CD14-positive monocyte (primary cell): ENCODE measurements at regions not wholly inside any gene's neighbourhood (a gene's known extent, or its start where the extent isn't known, plus 50 kb on each side); places are given as distances from the start of the nearest gene placed in this dataset.
A peak's percentile ranks its signal among the peaks of the same experiment; 100 is the strongest.

Experiments
- DNase-seq, 3 donors: peaks; one replicate each; pipeline ENCODE4 v3.0.0-alpha.2; 2011 to 2022
- H2AFZ ChIP-seq: 2 replicates; pipeline ENCODE4 v1.6.0; 2012; ENCODE audit warnings: mild to moderate bottlenecking, low read depth, low read length, inconsistent platforms; ENCODE audit not compliant: insufficient read depth, poor library complexity, severe bottlenecking
- H3K27ac ChIP-seq, 2 donors: 1 replicate in 1 of 2; 2 replicates in 1 of 2; pipeline ENCODE4 v1.5.1; 2012 to 2013; ENCODE audit warnings: low read length in 2 of 2, control low read depth in 1 of 2, inconsistent platforms in 1 of 2, low read depth in 1 of 2, mild to moderate bottlenecking in 1 of 2
- H3K27me3 ChIP-seq, 2 donors: one replicate each; pipeline versions ENCODE4 v1.6.0 to v1.6.1; 2011 to 2013; ENCODE audit warnings: low read length in 2 of 2; ENCODE audit not compliant: control insufficient read depth in 2 of 2, insufficient read depth in 2 of 2
- H3K36me3 ChIP-seq, 2 donors: replicated peaks in 1 of 2; 1 replicate in 1 of 2; 2 replicates in 1 of 2; pipeline versions ENCODE4 v1.5.1 to v1.6.1; 2012 to 2013; ENCODE audit warnings: low read length in 2 of 2, control low read depth in 1 of 2, inconsistent platforms in 1 of 2, mild to moderate bottlenecking in 1 of 2; ENCODE audit not compliant: insufficient read depth in 2 of 2, control insufficient read depth in 1 of 2
- H3K4me1 ChIP-seq, 2 donors: 1 replicate in 1 of 2; 2 replicates in 1 of 2; pipeline versions ENCODE4 v1.5.1 to v1.6.1; 2012 to 2013; ENCODE audit warnings: low read length in 2 of 2, control low read depth in 1 of 2, inconsistent platforms in 1 of 2, mild to moderate bottlenecking in 1 of 2, moderate library complexity in 1 of 2; ENCODE audit not compliant: insufficient read depth in 2 of 2, control insufficient read depth in 1 of 2
- H3K4me2 ChIP-seq: replicated peaks from 2 replicates; pipeline ENCODE3; 2012; ENCODE audit warnings: low read length, moderate library complexity, mild to moderate bottlenecking; ENCODE audit not compliant: poor library complexity, severe bottlenecking; ENCODE audit errors: extremely low read depth
- H3K4me3 ChIP-seq, 3 experiments: fragments of 200-600 bp in 1 of 3; sonication (generic) in 1 of 3; replicated peaks in 1 of 3; 1 replicate in 2 of 3; 2 replicates in 1 of 3; pipeline ENCODE4 v1.5.1; 2011 to 2013; ENCODE audit warnings: low read length in 3 of 3, mild to moderate bottlenecking in 3 of 3, control low read depth in 2 of 3, low read depth in 2 of 3, inconsistent platforms in 1 of 3, moderate library complexity in 1 of 3
- H3K79me2 ChIP-seq: 2 replicates; pipeline ENCODE4 v1.6.0; 2012; ENCODE audit warnings: mild to moderate bottlenecking, control low read depth, inconsistent platforms, low read length, moderate library complexity; ENCODE audit not compliant: insufficient read depth
- H3K9ac ChIP-seq: 2 replicates; pipeline ENCODE4 v1.6.0; 2017; ENCODE audit warnings: low read length, mild to moderate bottlenecking; ENCODE audit not compliant: insufficient read depth, poor library complexity, severe bottlenecking
- H3K9me3 ChIP-seq, 2 donors: replicated peaks in 1 of 2; 1 replicate in 1 of 2; 2 replicates in 1 of 2; pipeline versions ENCODE4 v1.5.1 to v1.6.1; 2012 to 2013; ENCODE audit warnings: low read length in 2 of 2, control low read depth in 1 of 2; ENCODE audit not compliant: control insufficient read depth in 1 of 2, insufficient read depth in 1 of 2
- H4K20me1 ChIP-seq: 2 replicates; pipeline ENCODE4 v1.6.0; 2012; ENCODE audit warnings: mild to moderate bottlenecking, low read length, control low read depth, moderate library complexity; ENCODE audit not compliant: insufficient read depth
- H3K27ac Mint-ChIP-seq, 7 donors: one replicate each; pipeline ENCODE4 v1.8.0; 2020; ENCODE audit warnings: mild to moderate bottlenecking in 7 of 7, mixed read lengths in 7 of 7, moderate library complexity in 6 of 7, inconsistent platforms in 2 of 7
- H3K27me3 Mint-ChIP-seq, 3 donors: one replicate each; pipeline ENCODE4 v1.8.0; 2021 to 2022; ENCODE audit warnings: low read depth in 3 of 3, mild to moderate bottlenecking in 3 of 3, mixed read lengths in 3 of 3, moderate library complexity in 3 of 3, inconsistent platforms in 1 of 3
- H3K36me3 Mint-ChIP-seq, 2 donors: one replicate each; pipeline ENCODE4 v1.8.0; 2020; ENCODE audit warnings: mixed read lengths in 2 of 2, inconsistent platforms in 1 of 2, mild to moderate bottlenecking in 1 of 2
- H3K4me1 Mint-ChIP-seq: one replicate; pipeline ENCODE4 v1.8.0; 2020; ENCODE audit warnings: mild to moderate bottlenecking, mixed read lengths
- H3K4me3 Mint-ChIP-seq, 2 donors: one replicate each; pipeline ENCODE4 v1.8.0; 2020; ENCODE audit warnings: mild to moderate bottlenecking in 2 of 2, mixed read lengths in 2 of 2, moderate library complexity in 1 of 2
- H3K9me3 Mint-ChIP-seq, 7 donors: one replicate each; pipeline ENCODE4 v1.8.0; 2020 to 2022; ENCODE audit warnings: mixed read lengths in 7 of 7, mild to moderate bottlenecking in 6 of 7, moderate library complexity in 6 of 7, inconsistent platforms in 2 of 7
- CTCF ChIP-seq: fragments of 200-600 bp; IDR thresholded peaks from one replicate; pipeline ENCODE4 v1.8.0; 2022; ENCODE audit warnings: antibody characterized with exemption, mild to moderate bottlenecking
- WGBS: methylation state at CpG from one replicate; pipeline ENCODE4 v1.1.5; 2013; ENCODE audit warnings: missing lambda C conversion rate; ENCODE audit not compliant: insufficient coverage; 5-methylcytosine and 5-hydroxymethylcytosine counted together
- intact Hi-C, 2 donors: fragments of 100-400 bp; cut with micrococcal nuclease; formaldehyde crosslinking; loops; one replicate each; pipeline versions ENCODE4 v1.15.0 to v1.15.1; 2023

GRCh38 chr12:116401565-116401964 is 124.1 kb upstream of the MED13L start:
- H3K9ac ChIP-seq: no peak overlapping the region
- no peaks in the 10 kb centered on the region for H3K27me3 ChIP-seq
- Mint-ChIP-seq H3K27ac (peak overlapping the region; percentile 77 to 96 (median 88)), H3K4me1 (peaks cover 44% of the 10 kb centered on the region), H3K4me3 (no peak overlapping the region), H3K36me3 (peaks cover 10 to 24% of the 10 kb centered on the region in 2 donors), H3K27me3 (peaks cover 0 to 13% (median 3%) of the 10 kb centered on the region in 3 donors), H3K9me3 (peaks cover 31 to 44% (median 36%) of the 10 kb centered on the region in 7 donors)
- H3K79me2 ChIP-seq: no peaks in the 10 kb centered on the region
- H3K4me3 ChIP-seq: no peak overlapping the region
- H4K20me1 ChIP-seq: no peaks in the 10 kb centered on the region
- H3K9me3 ChIP-seq: peaks cover 24 to 32% of the 10 kb centered on the region in 2 donors
- no peak for TF ChIP-seq CTCF
- DNase-seq: no peak
- peaks cover 43 to 46% of the 10 kb centered on the region in 2 donors for H3K4me1 ChIP-seq
- no CpG with 5 or more reads among the region's 3 CpGs for WGBS
- no peaks in the 10 kb centered on the region for H3K36me3 ChIP-seq
- no peak overlapping the region for H3K4me2 ChIP-seq
- intact Hi-C loops: loop anchor here in 1 of 2 donors (10.0 kb wide), 3 partner anchors 67 to 153 kb away; partner anchors contain the start of genes MAP1LC3B2 and MED13L
- peak overlapping the region; percentile 69 to 72 for H3K27ac ChIP-seq
- H2AFZ ChIP-seq: no peak overlapping the region

GRCh38 chr12:116402163-116402939 is 124.9 kb upstream of the MED13L start:
- Histone ChIP-seq H3K27ac (peak overlapping the region; percentile 69 to 72), H3K36me3 (no peaks in the 10 kb centered on the region), H3K4me2 (no peak overlapping the region), H2AFZ (no peak overlapping the region), H3K27me3 (no peaks in the 10 kb centered on the region), H3K9ac (no peak overlapping the region), H4K20me1 (no peaks in the 10 kb centered on the region), H3K9me3 (peaks cover 24 to 32% of the 10 kb centered on the region in 2 donors), H3K4me1 (peaks cover 51 to 53% of the 10 kb centered on the region in 2 donors), H3K4me3 (peak overlapping the region in 1 of 3 experiments; percentile 16), H3K79me2 (no peaks in the 10 kb centered on the region)
- intact Hi-C loops: loop anchor here in 1 of 2 donors (10.0 kb wide), 3 partner anchors 68 to 152 kb away; partner anchors contain the start of genes MAP1LC3B2 and MED13L
- H3K9me3 Mint-ChIP-seq: peaks cover 31 to 44% (median 36%) of the 10 kb centered on the region in 7 donors
- H3K27me3 Mint-ChIP-seq: peaks cover 0 to 13% (median 3%) of the 10 kb centered on the region in 3 donors
- H3K27ac Mint-ChIP-seq: peak overlapping the region in 6 of 7 donors; percentile 24 to 96 (median 88)
- H3K4me1 Mint-ChIP-seq: peaks cover 52% of the 10 kb centered on the region
- TF ChIP-seq CTCF: no peak
- 86% methylated on average over 7 of the region's 11 CpGs for WGBS
- H3K36me3 Mint-ChIP-seq: peaks cover 10 to 24% of the 10 kb centered on the region in 2 donors
- H3K4me3 Mint-ChIP-seq: no peak overlapping the region
- peak in 1 of 3 donors; percentile 37 for DNase-seq
